ENCODE measurements at regions not wholly inside any gene's neighbourhood (a gene's known extent, or its start where the extent isn't known, plus 50 kb on each side); places are given as distances from the start of the nearest gene placed in this dataset.
"Not testable (repeated sequence)": the region's sequence is repeated elsewhere in the genome, so short reads cannot be mapped to it uniquely, and the experiment has no call there.

- no peak for DNase-seq
- H3K9me3 ChIP-seq: no peaks in the 10 kb centered on the region
- H3K27me3 ChIP-seq: no peaks in the 10 kb centered on the region
- H3K4me1 ChIP-seq: peaks cover 0 to 11% of the 10 kb centered on the region in 2 donors
- no peak for TF ChIP-seq POLR2A (IDR thresholded peaks at IDR 0.05)
- TF ChIP-seq CTCF (IDR thresholded peaks at IDR 0.05): no peak
- intact Hi-C loops (cut with DNase I; ENCODE audit: low total_unique reads): no loop called here
- peak overlapping the region; percentile 82 to 92 for H3K27ac ChIP-seq
- H3K36me3 ChIP-seq: no peaks in the 10 kb centered on the region
- no peak overlapping the region for H3K4me3 ChIP-seq
Measured at GRCh38 chr16:29158785-29159184, 173.9 kb downstream of the LAT start.

DNA sequence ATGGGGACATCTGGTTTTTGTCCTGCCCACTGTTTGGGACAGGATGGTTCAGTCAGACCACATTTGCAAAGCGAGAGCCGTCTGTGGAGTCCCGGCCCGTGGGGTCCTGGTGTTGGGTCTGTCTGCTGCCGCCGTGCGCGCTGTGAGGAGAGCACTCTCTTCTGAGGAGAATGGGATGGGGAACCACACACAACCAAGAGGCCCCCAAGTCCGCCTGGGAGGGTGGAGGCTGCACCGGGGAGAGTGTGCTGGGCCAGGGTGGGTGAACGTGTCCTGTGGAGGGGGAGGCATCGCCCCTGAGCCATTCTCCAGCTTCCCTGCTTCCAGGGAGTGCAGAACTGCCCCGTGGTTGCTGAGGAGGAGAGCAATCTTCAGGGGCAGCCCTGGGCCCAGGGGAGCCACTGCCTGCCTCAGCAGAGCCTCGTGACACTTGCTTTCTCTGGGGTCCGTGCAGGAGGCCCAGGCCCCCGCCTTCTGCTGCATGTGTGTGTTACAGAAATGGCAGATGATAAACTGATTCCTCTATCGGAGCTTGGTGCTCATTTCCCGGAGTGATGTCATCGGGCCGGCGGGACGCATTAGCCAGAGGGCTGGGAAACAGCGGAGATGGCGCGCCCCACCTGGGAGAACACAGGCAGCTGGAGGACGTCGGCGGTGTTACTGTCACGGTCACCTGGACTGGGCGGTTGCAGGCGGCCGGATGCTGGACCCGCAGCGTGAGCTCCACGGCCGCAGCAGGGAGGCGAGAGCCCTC, 173.4 kb downstream of the LAT start:
- H3K36me3 ChIP-seq; H3K27me3 ChIP-seq; H3K9me3 ChIP-seq; H3K4me3 ChIP-seq; intact Hi-C loops (cut with DNase I; ENCODE audit: low total_unique reads); DNase-seq: not testable (repeated sequence)
- Histone ChIP-seq H3K4me1 (peaks cover 0 to 11% of the 10 kb centered on the region in 2 donors), H3K27ac (peak overlapping the region; percentile 82 to 92)

DNA sequence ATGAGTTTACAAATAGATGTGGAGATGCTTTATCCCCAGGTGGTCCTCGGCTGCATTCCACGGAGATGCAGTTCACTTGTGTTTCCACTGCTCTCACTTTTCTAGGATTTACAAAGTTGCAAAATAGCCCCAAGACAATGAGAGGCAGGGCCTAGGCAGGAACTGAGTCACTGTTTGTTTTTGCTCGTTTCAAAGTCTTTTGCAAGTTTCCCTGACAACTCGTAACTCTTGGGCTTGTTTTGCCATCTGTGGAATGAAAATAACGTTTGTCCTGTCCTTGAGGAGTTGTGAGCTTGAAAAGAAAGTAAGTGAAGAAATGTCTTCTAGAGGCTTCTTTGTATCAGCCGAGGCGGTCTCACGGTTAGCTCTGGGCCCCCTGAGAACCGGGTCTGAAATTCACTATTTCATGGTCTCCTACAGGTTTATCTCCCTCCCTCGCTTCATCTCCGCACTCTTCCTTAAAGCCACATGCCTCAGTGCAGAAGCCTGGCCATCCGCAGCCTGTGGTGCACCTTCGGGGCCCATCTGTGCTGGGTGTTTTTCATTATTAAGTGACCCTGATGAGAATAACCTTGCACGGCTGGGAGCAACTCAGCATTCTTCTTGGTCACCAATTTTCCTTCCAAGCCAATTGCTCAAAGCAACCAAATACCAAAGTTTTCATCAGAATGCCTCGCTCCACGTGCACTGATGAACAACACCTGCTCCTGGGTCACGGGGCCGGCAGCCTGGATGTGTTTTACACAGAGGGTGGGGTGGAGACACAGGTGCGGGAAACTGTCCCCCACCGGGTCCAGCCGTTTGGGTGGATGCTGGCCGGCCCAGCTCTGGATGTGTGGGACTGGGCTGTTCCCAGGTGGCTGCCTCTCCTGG, 172.4 kb downstream of the LAT start:
- Histone ChIP-seq H3K27ac (peak overlapping the region; percentile 82 to 92), H3K4me3 (peak overlapping the region in 1 of 2 donors; percentile 1), H3K4me1 (peaks cover 0 to 11% of the 10 kb centered on the region in 2 donors)
- H3K36me3 ChIP-seq; intact Hi-C loops (cut with DNase I; ENCODE audit: low total_unique reads); H3K9me3 ChIP-seq; H3K27me3 ChIP-seq: not testable (repeated sequence)
- DNase-seq: peak; percentile 66 to 75
- TF ChIP-seq CTCF (IDR thresholded peaks at IDR 0.05): peak in 1 of 4 experiments; percentile 35

- intact Hi-C loops (cut with DNase I; ENCODE audit: low total_unique reads): no loop called here
- Histone ChIP-seq H3K4me1 (peaks cover 0 to 11% of the 10 kb centered on the region in 2 donors), H3K27me3 (no peaks in the 10 kb centered on the region), H3K4me3 (no peak overlapping the region), H3K36me3 (no peaks in the 10 kb centered on the region), H3K9me3 (no peaks in the 10 kb centered on the region), H3K27ac (peak overlapping the region; percentile 82 to 92)
- no peak for DNase-seq
- TF ChIP-seq POLR2A (IDR thresholded peaks at IDR 0.05) (no peak), CTCF (IDR thresholded peaks at IDR 0.05) (no peak)
Measured at GRCh38 chr16:29156511-29156910, 171.7 kb downstream of the LAT start.

- H3K9me3 ChIP-seq; H3K36me3 ChIP-seq; H3K27me3 ChIP-seq; DNase-seq; intact Hi-C loops (cut with DNase I; ENCODE audit: low total_unique reads); H3K4me3 ChIP-seq: not testable (repeated sequence)
- H3K4me1 ChIP-seq: peaks cover 0 to 11% of the 10 kb centered on the region in 2 donors
- H3K27ac ChIP-seq: peak overlapping the region; percentile 82 to 92
Measured at GRCh38 chr16:29155866-29156200, 171.0 kb downstream of the LAT start.

DNA sequence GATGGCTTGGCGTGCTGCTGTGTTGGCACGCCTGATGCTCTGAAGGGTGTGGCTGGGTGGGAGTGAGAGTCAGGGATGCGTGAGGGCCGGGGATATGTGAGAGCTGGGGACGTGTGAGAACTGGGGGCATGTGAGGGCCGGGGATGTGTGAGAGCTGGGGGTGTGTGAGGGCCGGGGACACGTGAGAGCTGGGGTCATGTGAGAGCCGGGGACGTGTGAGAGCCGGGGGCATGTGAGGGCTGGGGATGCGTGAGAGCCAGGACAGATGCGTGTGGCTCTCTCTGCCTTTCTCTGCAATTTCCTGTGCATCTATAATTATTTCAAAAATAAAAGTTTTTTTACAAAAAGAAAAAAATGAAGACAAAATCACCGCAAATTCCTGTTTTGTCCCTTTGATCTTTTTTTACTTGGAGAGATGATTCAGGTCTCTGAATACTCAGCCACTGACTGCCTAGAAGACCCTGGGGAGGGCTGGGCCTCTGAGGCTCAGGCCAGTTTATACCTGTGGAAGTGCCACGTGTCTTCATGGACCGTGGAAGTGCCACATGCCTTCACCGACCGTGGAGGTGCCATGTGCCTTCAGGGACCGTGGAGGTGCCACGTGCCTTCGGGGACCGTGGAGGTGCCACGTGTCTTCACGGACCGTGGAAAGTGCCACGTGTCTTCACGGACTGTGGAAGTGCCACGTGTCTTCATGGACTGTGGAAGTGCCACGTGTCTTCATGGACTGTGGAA, 170.4 kb downstream of the LAT start:
- H3K9me3 ChIP-seq; DNase-seq; intact Hi-C loops (cut with DNase I; ENCODE audit: low total_unique reads); H3K4me3 ChIP-seq; H3K27me3 ChIP-seq; H3K36me3 ChIP-seq: not testable (repeated sequence)
- H3K4me1 ChIP-seq: peaks cover 0 to 11% of the 10 kb centered on the region in 2 donors
- H3K27ac ChIP-seq: peak overlapping the region; percentile 82 to 92

Data from uterus (tissue), 3 donors.